Vagina (tissue), 2 donors: ENCODE measurements at regions not wholly inside any gene's neighbourhood (a gene's known extent, or its start where the extent isn't known, plus 50 kb on each side); places are given as distances from the start of the nearest gene placed in this dataset.

Experiments
- POLR2A ChIP-seq, 2 donors: fragments of 450-650 bp; IDR thresholded peaks; one replicate each; pipeline ENCODE4 v1.6.1; 2017; ENCODE audit warnings: antibody characterized with exemption in 2 of 2, mild to moderate bottlenecking in 2 of 2, moderate library complexity in 2 of 2
- TF ChIP-seq, protein P1 (sequence below), 3 experiments: fragments of 450-650 bp in 2 of 3; fragments of 200-600 bp in 1 of 3; sonication (generic) in 1 of 3; IDR thresholded peaks; one replicate each; pipeline ENCODE4 v1.5.1; 2017 to 2019; ENCODE audit warnings: antibody characterized with exemption in 3 of 3, mild to moderate bottlenecking in 2 of 3, moderate library complexity in 2 of 3

DNA sequence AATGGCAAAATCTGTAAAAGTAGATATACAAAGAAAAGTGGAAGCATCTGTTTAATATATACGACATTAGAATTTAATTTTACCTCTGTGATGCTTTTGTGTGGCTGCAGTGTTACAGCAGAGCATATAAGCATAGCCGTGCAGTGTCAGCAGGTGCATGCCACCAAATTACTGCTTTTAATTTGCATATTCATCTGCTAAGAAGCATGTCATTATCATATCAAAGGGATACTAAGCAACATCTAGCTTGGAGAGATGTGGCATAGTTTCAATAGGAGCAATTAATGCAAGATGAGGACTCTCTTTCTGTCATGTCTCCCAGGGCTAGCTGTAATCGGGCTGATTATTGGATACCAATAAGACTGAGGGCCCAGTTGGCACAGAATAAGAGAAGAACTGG is 214.4 kb upstream of the SOX2 start:
- no peak for TF ChIP-seq POLR2A (IDR thresholded peaks at IDR 0.05)
- TF ChIP-seq, protein P1, sequence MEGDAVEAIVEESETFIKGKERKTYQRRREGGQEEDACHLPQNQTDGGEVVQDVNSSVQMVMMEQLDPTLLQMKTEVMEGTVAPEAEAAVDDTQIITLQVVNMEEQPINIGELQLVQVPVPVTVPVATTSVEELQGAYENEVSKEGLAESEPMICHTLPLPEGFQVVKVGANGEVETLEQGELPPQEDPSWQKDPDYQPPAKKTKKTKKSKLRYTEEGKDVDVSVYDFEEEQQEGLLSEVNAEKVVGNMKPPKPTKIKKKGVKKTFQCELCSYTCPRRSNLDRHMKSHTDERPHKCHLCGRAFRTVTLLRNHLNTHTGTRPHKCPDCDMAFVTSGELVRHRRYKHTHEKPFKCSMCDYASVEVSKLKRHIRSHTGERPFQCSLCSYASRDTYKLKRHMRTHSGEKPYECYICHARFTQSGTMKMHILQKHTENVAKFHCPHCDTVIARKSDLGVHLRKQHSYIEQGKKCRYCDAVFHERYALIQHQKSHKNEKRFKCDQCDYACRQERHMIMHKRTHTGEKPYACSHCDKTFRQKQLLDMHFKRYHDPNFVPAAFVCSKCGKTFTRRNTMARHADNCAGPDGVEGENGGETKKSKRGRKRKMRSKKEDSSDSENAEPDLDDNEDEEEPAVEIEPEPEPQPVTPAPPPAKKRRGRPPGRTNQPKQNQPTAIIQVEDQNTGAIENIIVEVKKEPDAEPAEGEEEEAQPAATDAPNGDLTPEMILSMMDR (IDR thresholded peaks at IDR 0.05): no peak
